ENCODE measurements at regions not wholly inside any gene's neighbourhood (a gene's known extent, or its start where the extent isn't known, plus 50 kb on each side); places are given as distances from the start of the nearest gene placed in this dataset.

- ATAC-seq: no peak
- WGBS (ENCODE audit: missing lambda C conversion rate): 64% methylated on average over 9 of the region's 9 CpGs
- POLR2A ChIA-PET: no interaction called here
- TF ChIP-seq CTCF (IDR thresholded peaks at IDR 0.05) (no peak), FOSB (CRISPR knock-in tag; IDR thresholded peaks at IDR 0.05) (no peak), HOXB13 (CRISPR knock-in tag; IDR thresholded peaks at IDR 0.05; ENCODE audit: low read depth) (no peak), ZNF302 (CRISPR knock-in tag; IDR thresholded peaks at IDR 0.05) (no peak), KDM5A (IDR thresholded peaks at IDR 0.05) (no peak), HEYL (CRISPR knock-in tag; IDR thresholded peaks at IDR 0.05) (no peak), POLR2AphosphoS2 (conservative IDR thresholded peaks at IDR 0.05; ENCODE audit: low read length) (no peak), SREBF2 (IDR thresholded peaks at IDR 0.05) (no peak), NFE2L2 (conservative IDR thresholded peaks at IDR 0.05; ENCODE audit: low read length) (no peak), RARB (CRISPR knock-in tag; IDR thresholded peaks at IDR 0.05) (no peak), MYC (IDR thresholded peaks at IDR 0.05; ENCODE audit: borderline replicate concordance, low read length) (no peak), MAFK (IDR thresholded peaks at IDR 0.05; ENCODE audit: partially characterized antibody) (no peak), MAX (IDR thresholded peaks at IDR 0.05) (no peak), EHF (CRISPR knock-in tag; IDR thresholded peaks at IDR 0.05) (no peak), HOXA7 (CRISPR knock-in tag; IDR thresholded peaks at IDR 0.05) (no peak), E2F6 (IDR thresholded peaks at IDR 0.05; ENCODE audit: borderline replicate concordance, low read depth) (no peak), RCOR1 (IDR thresholded peaks at IDR 0.05; ENCODE audit: low read depth, low read length) (no peak), ELK1 (IDR thresholded peaks at IDR 0.05; ENCODE audit: low read depth, low read length) (no peak)
- no peak overlapping the region for H3K4me3 ChIP-seq
- H3K27ac ChIP-seq: no peak overlapping the region
- no peaks in the 10 kb centered on the region for H3K9me3 ChIP-seq
- no peaks in the 10 kb centered on the region for H3K4me1 ChIP-seq
- CTCF ChIA-PET: no interaction called here
- DNase-seq (ENCODE audit: low read depth in 1 of 2, low spot score in 1 of 2): no peak
- FAIRE-seq: no peak
- no peak overlapping the region for H3K4me2 ChIP-seq
Observed at GRCh38 chr9:135201711-135202110, 114.2 kb downstream of the OLFM1 start.

- Histone ChIP-seq H3K4me3 (no peak overlapping the region), H3K9me3 (no peaks in the 10 kb centered on the region), H3K27ac (no peak overlapping the region), H3K4me1 (no peaks in the 10 kb centered on the region), H3K4me2 (no peak overlapping the region)
- POLR2A ChIA-PET: no interaction called here
- DNase-seq (ENCODE audit: low read depth in 1 of 2, low spot score in 1 of 2): no peak
- WGBS (ENCODE audit: missing lambda C conversion rate): 52% methylated on average over 7 of the region's 8 CpGs
- TF ChIP-seq ESRRA (IDR thresholded peaks at IDR 0.05; ENCODE audit: borderline replicate concordance, low read length) (no peak), JUN (IDR thresholded peaks at IDR 0.05) (no peak), PBX3 (IDR thresholded peaks at IDR 0.05) (no peak), HEYL (CRISPR knock-in tag; IDR thresholded peaks at IDR 0.05) (no peak)
- no peak for FAIRE-seq
- CTCF ChIA-PET: interaction anchor here (1.8 kb wide), 1 partner anchor 208 kb away, joined by 6 read pairs; no protein-coding TSS in a partner anchor
- no peak for ATAC-seq
Observed at GRCh38 chr9:135204177-135204576, 116.7 kb downstream of the OLFM1 start.

- Histone ChIP-seq H3K9me3 (peaks cover 7% of the 10 kb centered on the region; the same call in 2 of the 3 replicates), H3K4me3 (no peak overlapping the region), H3K4me1 (no peaks in the 10 kb centered on the region), H3K27ac (no peak overlapping the region), H3K4me2 (no peak overlapping the region)
- ChIA-PET CTCF (interaction anchor here (1.2 kb wide), 1 partner anchor 204 kb away, joined by 3 read pairs; no protein-coding TSS in a partner anchor), POLR2A (no interaction called here)
- FAIRE-seq (no peak), DNase-seq (ENCODE audit: low read depth in 1 of 2, low spot score in 1 of 2) (no peak), ATAC-seq (no peak)
- 7% methylated on average over 7 of the region's 7 CpGs for WGBS (ENCODE audit: missing lambda C conversion rate)
- no peak for TF ChIP-seq CHD2 (IDR thresholded peaks at IDR 0.05; ENCODE audit: low read length, partially characterized antibody)
- no peak for TF ChIP-seq HOXB5 (CRISPR knock-in tag; IDR thresholded peaks at IDR 0.05)
- no peak for TF ChIP-seq ESRRA (IDR thresholded peaks at IDR 0.05; ENCODE audit: borderline replicate concordance, low read length)
- TF ChIP-seq TP53 (CRISPR knock-in tag; IDR thresholded peaks at IDR 0.05): no peak
- no peak for TF ChIP-seq MAX (IDR thresholded peaks at IDR 0.05)
- no peak for TF ChIP-seq CTCF (IDR thresholded peaks at IDR 0.05)
- no peak for TF ChIP-seq JUN (IDR thresholded peaks at IDR 0.05)
- TF ChIP-seq BHLHE40 (IDR thresholded peaks at IDR 0.05; ENCODE audit: low read depth, low read length): no peak
- TF ChIP-seq USF2 (IDR thresholded peaks at IDR 0.05): no peak
- no peak for TF ChIP-seq ZC3H11A (IDR thresholded peaks at IDR 0.05)
- no peak for TF ChIP-seq ZNF302 (CRISPR knock-in tag; IDR thresholded peaks at IDR 0.05)
Observed at GRCh38 chr9:135209136-135209535, 121.7 kb downstream of the OLFM1 start.

All from A549 (cell line).